GM12878 (cell line): ENCODE measurements at regions not wholly inside any gene's neighbourhood (a gene's known extent, or its start where the extent isn't known, plus 50 kb on each side); places are given as distances from the start of the nearest gene placed in this dataset.

Experiments used
- ATAC-seq: fragments of 200-7000 bp; cut with Tn5 transposase; 3 replicates; pipeline ENCODE4 v1.9.1; 2020; ENCODE audit warnings: mild to moderate bottlenecking, moderate library complexity
- BruUV-seq: library from RNA; stranded (reverse); fragments of 400-500 nt; replicated peaks from 2 replicates; lab custom pipeline; 2021; lab: Mats Ljungman, UMichigan
- CTCF ChIA-PET: fragments of 300-600 bp; sonication (Branson Sonifier 250); formaldehyde crosslinking; extraction: SDS; loops from one replicate; lab custom pipeline; 2021; ENCODE audit warnings: inconsistent platforms; lab: Yijun Ruan, JAX
- POLR2A ChIA-PET: fragments of 350-600 bp; formaldehyde crosslinking; extraction: SDS; loops from one replicate; lab custom pipeline; 2021; ENCODE audit warnings: inconsistent platforms; lab: Charles Lee
- RAD21 ChIA-PET: fragments of 300-600 bp; sonication (Branson Sonifier 250); formaldehyde crosslinking; loops from one replicate; lab custom pipeline; 2023; ENCODE audit warnings: antibody characterized with exemption; ENCODE audit not compliant: unreplicated experiment; lab: Charles Lee
- SMC1A ChIA-PET: fragments of 300-600 bp; sonication (Branson Sonifier 250); formaldehyde crosslinking; loops from one replicate; lab custom pipeline; 2023; ENCODE audit not compliant: unreplicated experiment, uncharacterized antibody; lab: Charles Lee
- DNase-seq: peaks from one replicate; pipeline ENCODE4 v3.0.0-alpha.2; 2011; ENCODE audit warnings: low read depth, low spot score
- FAIRE-seq: peaks from 3 replicates; lab custom pipeline; 2011; peaks lifted over from hg19 to GRCh38; lab: Jason Lieb, UNC
- H2AFZ ChIP-seq: 2 replicates; pipeline ENCODE4 v1.6.0; 2011; ENCODE audit warnings: low read depth, low read length, control low read depth; ENCODE audit not compliant: control insufficient read depth
- H3K27ac ChIP-seq: 2 replicates; pipeline ENCODE4 v1.5.1; 2011; ENCODE audit warnings: control low read depth; ENCODE audit not compliant: control insufficient read depth, insufficient read depth
- H3K27me3 ChIP-seq, 2 experiments: replicated peaks in 1 of 2; 2 replicates each; pipeline versions ENCODE4 v1.6.0 to v1.6.1; 2011; ENCODE audit warnings: low read length in 1 of 2; ENCODE audit not compliant: control insufficient read depth in 2 of 2, insufficient read depth in 2 of 2
- H3K36me3 ChIP-seq, 2 experiments: 2 replicates each; pipeline ENCODE4 v1.5.1; 2011; ENCODE audit warnings: low read length in 1 of 2; ENCODE audit not compliant: control insufficient read depth in 2 of 2, insufficient read depth in 2 of 2
- H3K4me1 ChIP-seq: 2 replicates; pipeline ENCODE4 v1.6.1; 2011; ENCODE audit warnings: mild to moderate bottlenecking, low read length, moderate library complexity, mixed read lengths; ENCODE audit not compliant: control insufficient read depth, insufficient read depth
- H3K4me2 ChIP-seq: 2 replicates; pipeline ENCODE4 v1.6.0; 2011; ENCODE audit warnings: control low read depth; ENCODE audit not compliant: control insufficient read depth, insufficient read depth
- H3K4me3 ChIP-seq: fragments of 200-600 bp; sonication (generic); 2 replicates; pipeline ENCODE4 v1.5.1; 2016
- H3K79me2 ChIP-seq: 2 replicates; pipeline ENCODE4 v1.6.0; 2011; ENCODE audit warnings: low read length; ENCODE audit not compliant: control insufficient read depth, insufficient read depth
- H3K9ac ChIP-seq: 2 replicates; pipeline ENCODE4 v1.8.0; 2011; ENCODE audit warnings: low read length, control low read depth, mixed read lengths; ENCODE audit not compliant: control insufficient read depth, insufficient read depth
- H3K9me3 ChIP-seq: replicated peaks from 3 replicates; pipeline ENCODE4 v1.5.1; 2011; ENCODE audit warnings: mild to moderate bottlenecking, low read length; ENCODE audit not compliant: control insufficient read depth, insufficient read depth
- H4K20me1 ChIP-seq: 2 replicates; pipeline ENCODE4 v1.6.0; 2011; ENCODE audit not compliant: control insufficient read depth, insufficient read depth
- BMI1 ChIP-seq: fragments of 450-650 bp; IDR thresholded peaks from 2 replicates; pipeline ENCODE4 v1.6.1; 2016; ENCODE audit warnings: mild to moderate bottlenecking, moderate library complexity, borderline replicate concordance
- FOS ChIP-seq: IDR thresholded peaks from 3 replicates; pipeline ENCODE4 v1.6.1; 2011; ENCODE audit warnings: borderline replicate concordance; ENCODE audit not compliant: insufficient read length; ENCODE audit errors: extremely low read depth
- IKZF1 ChIP-seq: fragments of 450-650 bp; conservative IDR thresholded peaks from 2 replicates; pipeline ENCODE4 v1.6.1; 2017; ENCODE audit warnings: antibody characterized with exemption, mild to moderate bottlenecking
- MEF2B ChIP-seq: fragments of 450-650 bp; IDR thresholded peaks from 2 replicates; pipeline ENCODE4 v1.6.1; 2018; ENCODE audit warnings: mild to moderate bottlenecking, moderate library complexity; ENCODE audit not compliant: partially characterized antibody, poor library complexity, severe bottlenecking
- MLLT1 ChIP-seq: fragments of 450-650 bp; IDR thresholded peaks from 2 replicates; pipeline ENCODE4 v1.6.1; 2016; ENCODE audit warnings: mild to moderate bottlenecking
- NBN ChIP-seq: fragments of 450-650 bp; IDR thresholded peaks from 2 replicates; pipeline ENCODE4 v1.6.1; 2016
- RAD21 ChIP-seq: IDR thresholded peaks from 2 replicates; pipeline ENCODE4 v1.6.1; 2011; ENCODE audit warnings: mild to moderate bottlenecking, low read depth, low read length, moderate library complexity; ENCODE audit not compliant: insufficient read depth
- RAD51 ChIP-seq: fragments of 450-650 bp; IDR thresholded peaks from 2 replicates; pipeline ENCODE4 v1.6.1; 2016; ENCODE audit warnings: moderate library complexity, mild to moderate bottlenecking, inconsistent platforms
- SP1 ChIP-seq: IDR thresholded peaks from one replicate; pipeline ENCODE4 v1.6.1; 2011; ENCODE audit warnings: low read depth, low read length
- SUZ12 ChIP-seq: fragments of 200-600 bp; sonication (generic); IDR thresholded peaks from one replicate; pipeline ENCODE4 v1.6.1; 2018; ENCODE audit warnings: antibody characterized with exemption, mild to moderate bottlenecking; ENCODE audit not compliant: unreplicated experiment
- TCF12 ChIP-seq: IDR thresholded peaks from 2 replicates; pipeline ENCODE4 v1.6.1; 2011; ENCODE audit warnings: low read depth, mild to moderate bottlenecking, low read length
- ZNF274 ChIP-seq: IDR thresholded peaks from one replicate; pipeline ENCODE4 v1.8.0; 2011; ENCODE audit not compliant: insufficient read length, insufficient read depth
- ZNF384 ChIP-seq: IDR thresholded peaks from 2 replicates; pipeline ENCODE4 v1.6.1; 2012; ENCODE audit warnings: low read depth, mild to moderate bottlenecking, low read length, improper control_type of control experiment, borderline replicate concordance
- WGBS: methylation state at CpG from one replicate; pipeline ENCODE4 v1.1.6; 2016; ENCODE audit warnings: low lambda C conversion rate; ENCODE audit not compliant: insufficient replicate concordance, insufficient coverage; ENCODE audit errors: missing lambda C conversion rate; 5-methylcytosine and 5-hydroxymethylcytosine counted together
- in situ Hi-C: fragments of 300-500 bp; cut with MboI; formaldehyde crosslinking; loops from 9 replicates; pipeline ENCODE4 v1.14.3; 2018; ENCODE audit warnings: mixed read lengths
- intact Hi-C: fragments of 100-400 bp; cut with micrococcal nuclease; formaldehyde crosslinking; loops from one replicate; pipeline ENCODE4 v1.14.2; 2022; ENCODE audit not compliant: unreplicated experiment
- TF ChIP-seq, protein P1 (sequence below): fragments of 450-650 bp; IDR thresholded peaks from 2 replicates; pipeline ENCODE4 v1.6.1; 2017; ENCODE audit warnings: borderline replicate concordance
- TF ChIP-seq, protein P2 (sequence below): fragments of 450-650 bp; formaldehyde crosslinking; IDR thresholded peaks from 2 replicates; pipeline ENCODE4 v1.5.0; 2022; ENCODE audit warnings: mild to moderate bottlenecking, missing genetic modification characterization

DNA sequence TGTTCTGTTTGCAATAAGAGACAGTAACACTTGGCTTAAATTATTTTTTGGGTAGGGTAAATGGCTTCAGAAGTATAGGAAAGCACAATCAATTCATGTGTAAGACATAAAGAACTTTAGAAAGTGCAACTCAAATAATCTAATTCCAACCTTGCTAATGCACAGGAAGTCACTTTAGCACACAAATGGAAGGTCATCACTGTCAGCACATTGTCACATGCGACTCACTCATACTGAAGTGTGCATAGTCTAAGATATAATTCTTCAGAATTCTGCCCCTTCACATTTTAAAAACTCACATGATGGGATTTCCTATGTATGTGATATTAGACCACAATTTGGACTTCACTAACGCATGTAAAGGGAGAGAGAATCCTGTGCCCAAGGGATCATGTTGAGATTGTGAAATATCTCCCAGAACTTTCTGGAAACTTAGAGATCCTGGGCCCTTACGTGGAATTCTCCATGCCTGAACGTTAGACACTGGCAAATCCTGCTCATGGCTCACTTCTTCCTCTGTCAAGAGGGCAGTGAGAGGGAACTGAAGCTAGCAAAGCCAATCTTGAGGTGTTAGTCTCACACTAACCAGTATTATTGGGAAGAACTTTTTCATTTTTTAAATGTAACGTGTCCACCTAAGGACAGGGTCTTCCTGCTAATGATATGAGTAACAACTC, 403.2 kb upstream of the PTGER4 start (continued):
- TF ChIP-seq TCF12: no peak
- no peak for TF ChIP-seq RAD21
- TF ChIP-seq, protein P1, sequence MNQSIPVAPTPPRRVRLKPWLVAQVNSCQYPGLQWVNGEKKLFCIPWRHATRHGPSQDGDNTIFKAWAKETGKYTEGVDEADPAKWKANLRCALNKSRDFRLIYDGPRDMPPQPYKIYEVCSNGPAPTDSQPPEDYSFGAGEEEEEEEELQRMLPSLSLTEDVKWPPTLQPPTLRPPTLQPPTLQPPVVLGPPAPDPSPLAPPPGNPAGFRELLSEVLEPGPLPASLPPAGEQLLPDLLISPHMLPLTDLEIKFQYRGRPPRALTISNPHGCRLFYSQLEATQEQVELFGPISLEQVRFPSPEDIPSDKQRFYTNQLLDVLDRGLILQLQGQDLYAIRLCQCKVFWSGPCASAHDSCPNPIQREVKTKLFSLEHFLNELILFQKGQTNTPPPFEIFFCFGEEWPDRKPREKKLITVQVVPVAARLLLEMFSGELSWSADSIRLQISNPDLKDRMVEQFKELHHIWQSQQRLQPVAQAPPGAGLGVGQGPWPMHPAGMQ: no peak

DNA sequence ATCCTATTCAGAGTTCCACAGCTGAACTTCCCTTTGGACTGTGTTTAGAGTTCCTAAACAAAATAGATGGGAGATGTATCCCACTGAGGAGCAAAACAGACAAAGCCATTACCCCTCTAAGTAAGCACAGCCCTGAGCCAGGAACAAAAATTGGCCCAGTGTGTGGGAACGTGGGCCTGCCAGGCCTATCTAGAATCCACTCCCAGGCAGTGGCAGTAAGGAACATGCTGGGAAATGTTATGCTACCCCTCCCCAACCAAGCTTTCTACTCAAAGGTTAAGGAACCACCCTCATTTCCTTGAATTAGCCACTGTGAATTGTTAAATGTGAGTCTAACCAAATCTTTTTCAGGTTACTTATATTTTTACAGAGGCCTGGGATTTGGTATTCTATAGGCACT, 405.1 kb upstream of the PTGER4 start:
- ChIA-PET POLR2A (interaction anchor here (0.6 kb wide), 1 partner anchor 167 kb away, joined by 4 read pairs; no protein-coding TSS in a partner anchor), SMC1A (no interaction called here), RAD21 (no interaction called here), CTCF (interaction anchor here (1.3 kb wide), 1 partner anchor 11 kb away, joined by 3 read pairs; no protein-coding TSS in a partner anchor)
- Histone ChIP-seq H3K27me3 (peaks cover 0 to 2% of the 10 kb centered on the region in 2 experiments; a peak in 1 of 4 replicates), H3K9me3 (no peaks in the 10 kb centered on the region), H3K4me2 (no peak overlapping the region), H2AFZ (no peak overlapping the region), H4K20me1 (no peaks in the 10 kb centered on the region), H3K36me3 (no peaks in the 10 kb centered on the region), H3K27ac (no peak overlapping the region), H3K79me2 (no peaks in the 10 kb centered on the region), H3K4me3 (no peak overlapping the region), H3K4me1 (peaks cover 2% of the 10 kb centered on the region; the same call in 1 of the 2 replicates), H3K9ac (no peak overlapping the region)
- ATAC-seq: no peak
- BruUV-seq: no TSS peak
- WGBS: 0% methylated on average over 1 of the region's 1 CpG
- DNase-seq: no peak
- in situ Hi-C loops: no loop called here
- intact Hi-C loops: loop anchor here (10.0 kb wide), 1 partner anchor 410 kb away; no protein-coding TSS in a partner anchor
- FAIRE-seq: no peak
- TF ChIP-seq SP1 (no peak), BMI1 (no peak), MLLT1 (no peak), FOS (no peak), NBN (no peak), MEF2B (no peak), ZNF384 (no peak), SUZ12 (no peak), RAD51 (no peak), ZNF274 (no peak), IKZF1 (no peak)
- TF ChIP-seq, protein P2, sequence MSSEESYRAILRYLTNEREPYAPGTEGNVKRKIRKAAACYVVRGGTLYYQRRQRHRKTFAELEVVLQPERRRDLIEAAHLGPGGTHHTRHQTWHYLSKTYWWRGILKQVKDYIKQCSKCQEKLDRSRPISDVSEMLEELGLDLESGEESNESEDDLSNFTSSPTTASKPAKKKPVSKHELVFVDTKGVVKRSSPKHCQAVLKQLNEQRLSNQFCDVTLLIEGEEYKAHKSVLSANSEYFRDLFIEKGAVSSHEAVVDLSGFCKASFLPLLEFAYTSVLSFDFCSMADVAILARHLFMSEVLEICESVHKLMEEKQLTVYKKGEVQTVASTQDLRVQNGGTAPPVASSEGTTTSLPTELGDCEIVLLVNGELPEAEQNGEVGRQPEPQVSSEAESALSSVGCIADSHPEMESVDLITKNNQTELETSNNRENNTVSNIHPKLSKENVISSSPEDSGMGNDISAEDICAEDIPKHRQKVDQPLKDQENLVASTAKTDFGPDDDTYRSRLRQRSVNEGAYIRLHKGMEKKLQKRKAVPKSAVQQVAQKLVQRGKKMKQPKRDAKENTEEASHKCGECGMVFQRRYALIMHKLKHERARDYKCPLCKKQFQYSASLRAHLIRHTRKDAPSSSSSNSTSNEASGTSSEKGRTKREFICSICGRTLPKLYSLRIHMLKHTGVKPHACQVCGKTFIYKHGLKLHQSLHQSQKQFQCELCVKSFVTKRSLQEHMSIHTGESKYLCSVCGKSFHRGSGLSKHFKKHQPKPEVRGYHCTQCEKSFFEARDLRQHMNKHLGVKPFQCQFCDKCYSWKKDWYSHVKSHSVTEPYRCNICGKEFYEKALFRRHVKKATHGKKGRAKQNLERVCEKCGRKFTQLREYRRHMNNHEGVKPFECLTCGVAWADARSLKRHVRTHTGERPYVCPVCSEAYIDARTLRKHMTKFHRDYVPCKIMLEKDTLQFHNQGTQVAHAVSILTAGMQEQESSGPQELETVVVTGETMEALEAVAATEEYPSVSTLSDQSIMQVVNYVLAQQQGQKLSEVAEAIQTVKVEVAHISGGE (CRISPR knock-in tag): no peak
